ENCODE measurements at regions not wholly inside any gene's neighbourhood (a gene's known extent, or its start where the extent isn't known, plus 50 kb on each side); places are given as distances from the start of the nearest gene placed in this dataset.

- TF ChIP-seq POLR2A (IDR thresholded peaks at IDR 0.05; ENCODE audit: low read depth, low read length) (no peak), TAF1 (IDR thresholded peaks at IDR 0.05; ENCODE audit: borderline replicate concordance, low read depth, low read length) (no peak)
Measured at GRCh38 chr2:34997779-34998178, 1357.8 kb upstream of the CRIM1 start.
